HCT116 (cell line): ENCODE measurements at regions not wholly inside any gene's neighbourhood (a gene's known extent, or its start where the extent isn't known, plus 50 kb on each side); places are given as distances from the start of the nearest gene placed in this dataset.

Experiments
- EGR1 ChIP-seq: IDR thresholded peaks from 2 replicates; pipeline ENCODE4 v1.6.1; 2012; ENCODE audit warnings: low read depth
- EZH2 ChIP-seq: fragments of 200-600 bp; sonication (generic); IDR thresholded peaks from 2 replicates; pipeline ENCODE4 v1.6.1; 2017; ENCODE audit warnings: antibody characterized with exemption, mixed run types
- EZH2phosphoT487 ChIP-seq: fragments of 200-600 bp; IDR thresholded peaks from 2 replicates; pipeline ENCODE4 v1.6.1; 2018; ENCODE audit warnings: antibody characterized with exemption, borderline replicate concordance
- RAD21 ChIP-seq: IDR thresholded peaks from 2 replicates; pipeline ENCODE4 v1.6.1; 2012; ENCODE audit warnings: low read depth, mild to moderate bottlenecking
- TF ChIP-seq, protein P1 (sequence below), 3 experiments: fragments of 200-600 bp in 1 of 3; sonication (generic) in 1 of 3; IDR thresholded peaks in 2 of 3; conservative IDR thresholded peaks in 1 of 3; 2 replicates each; pipeline ENCODE4 v1.5.1; 2012 to 2017; ENCODE audit warnings: low read depth in 2 of 3, low read length in 2 of 3, antibody characterized with exemption in 1 of 3, borderline replicate concordance in 1 of 3, control low read depth in 1 of 3, mild to moderate bottlenecking in 1 of 3, mixed read lengths in 1 of 3, mixed run types in 1 of 3, moderate library complexity in 1 of 3; ENCODE audit not compliant: insufficient read depth in 1 of 3

GRCh38 chr3:110984456-110985250, 87.0 kb upstream of the NECTIN3 start:
- TF ChIP-seq, protein P1, sequence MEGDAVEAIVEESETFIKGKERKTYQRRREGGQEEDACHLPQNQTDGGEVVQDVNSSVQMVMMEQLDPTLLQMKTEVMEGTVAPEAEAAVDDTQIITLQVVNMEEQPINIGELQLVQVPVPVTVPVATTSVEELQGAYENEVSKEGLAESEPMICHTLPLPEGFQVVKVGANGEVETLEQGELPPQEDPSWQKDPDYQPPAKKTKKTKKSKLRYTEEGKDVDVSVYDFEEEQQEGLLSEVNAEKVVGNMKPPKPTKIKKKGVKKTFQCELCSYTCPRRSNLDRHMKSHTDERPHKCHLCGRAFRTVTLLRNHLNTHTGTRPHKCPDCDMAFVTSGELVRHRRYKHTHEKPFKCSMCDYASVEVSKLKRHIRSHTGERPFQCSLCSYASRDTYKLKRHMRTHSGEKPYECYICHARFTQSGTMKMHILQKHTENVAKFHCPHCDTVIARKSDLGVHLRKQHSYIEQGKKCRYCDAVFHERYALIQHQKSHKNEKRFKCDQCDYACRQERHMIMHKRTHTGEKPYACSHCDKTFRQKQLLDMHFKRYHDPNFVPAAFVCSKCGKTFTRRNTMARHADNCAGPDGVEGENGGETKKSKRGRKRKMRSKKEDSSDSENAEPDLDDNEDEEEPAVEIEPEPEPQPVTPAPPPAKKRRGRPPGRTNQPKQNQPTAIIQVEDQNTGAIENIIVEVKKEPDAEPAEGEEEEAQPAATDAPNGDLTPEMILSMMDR (IDR thresholded peaks at IDR 0.05 in 2 of 3, conservative IDR thresholded peaks at IDR 0.05 in 1 of 3; ENCODE audit: borderline replicate concordance in 1 of 3, insufficient read depth in 1 of 3, low read depth in 2 of 3, low read length in 2 of 3): no peak
- TF ChIP-seq EGR1: no peak
- TF ChIP-seq RAD21: no peak
- no peak for TF ChIP-seq EZH2phosphoT487
- no peak for TF ChIP-seq EZH2
